22Rv1 (cell line): ENCODE measurements at regions not wholly inside any gene's neighbourhood (a gene's known extent, or its start where the extent isn't known, plus 50 kb on each side); places are given as distances from the start of the nearest gene placed in this dataset.

ENCODE experiments used
- CTCF ChIP-seq: fragments of 450-650 bp; IDR thresholded peaks from 2 replicates; pipeline ENCODE4 v1.5.1; 2017; ENCODE audit warnings: mild to moderate bottlenecking
- ZFX ChIP-seq: fragments of 450-650 bp; IDR thresholded peaks from 2 replicates; pipeline ENCODE4 v1.6.1; 2017; ENCODE audit warnings: antibody characterized with exemption, borderline replicate concordance

GRCh38 chr20:50341050-50341449 is 150.4 kb downstream of the CEBPB start:
- TF ChIP-seq CTCF = no peak
- no peak for TF ChIP-seq ZFX
